Cardiac muscle cell (in vitro differentiated cells and primary cell): ENCODE measurements at regions not wholly inside any gene's neighbourhood (a gene's known extent, or its start where the extent isn't known, plus 50 kb on each side); places are given as distances from the start of the nearest gene placed in this dataset.

ENCODE experiments used
- DNase-seq, 2 donors: peaks; one replicate each; pipeline versions ENCODE4 v3.0.0 to v3.0.0-alpha.2; 2010 to 2017; ENCODE audit warnings: low read depth in 1 of 2, low spot score in 1 of 2
- H3K27ac ChIP-seq: fragments of 200-600 bp; sonication (generic); 2 replicates; pipeline ENCODE4 v1.5.1; 2016
- H3K27me3 ChIP-seq: fragments of 200-600 bp; sonication (generic); 2 replicates; pipeline ENCODE4 v1.6.0; 2016; ENCODE audit warnings: control low read depth
- H3K36me3 ChIP-seq: fragments of 200-600 bp; sonication (generic); 2 replicates; pipeline ENCODE4 v1.5.1; 2016; ENCODE audit warnings: control low read depth
- H3K4me1 ChIP-seq: fragments of 200-600 bp; sonication (generic); 2 replicates; pipeline ENCODE4 v1.8.1; 2017; ENCODE audit warnings: low read depth, mild to moderate bottlenecking, mixed run types
- H3K4me3 ChIP-seq: fragments of 200-600 bp; sonication (generic); 2 replicates; pipeline ENCODE4 v1.5.1; 2016; ENCODE audit warnings: mild to moderate bottlenecking
- H3K9me3 ChIP-seq: fragments of 200-600 bp; sonication (generic); 2 replicates; pipeline ENCODE4 v1.5.1; 2017; ENCODE audit warnings: low read depth, mild to moderate bottlenecking, control low read depth
- CTCF ChIP-seq: IDR thresholded peaks from 2 replicates; pipeline ENCODE4 v1.5.1; 2012; ENCODE audit warnings: low read depth, mild to moderate bottlenecking, low read length

GRCh38 chr16:35414563-35414962 lies 1955.2 kb downstream of the TP53TG3F start:
- Histone ChIP-seq H3K27ac (no peak overlapping the region), H3K27me3 (no peaks in the 10 kb centered on the region), H3K9me3 (peaks cover 2% of the 10 kb centered on the region), H3K4me1 (no peaks in the 10 kb centered on the region), H3K36me3 (no peaks in the 10 kb centered on the region), H3K4me3 (no peak overlapping the region)
- no peak for TF ChIP-seq CTCF
- DNase-seq: no peak

GRCh38 chr16:35425270-35425669 lies 1965.9 kb downstream of the TP53TG3F start:
- Histone ChIP-seq H3K9me3 (peaks cover 6% of the 10 kb centered on the region), H3K4me3 (no peak overlapping the region), H3K27me3 (no peaks in the 10 kb centered on the region), H3K36me3 (no peaks in the 10 kb centered on the region), H3K4me1 (no peaks in the 10 kb centered on the region), H3K27ac (no peak overlapping the region)
- TF ChIP-seq CTCF: no peak
- no peak for DNase-seq

- peaks cover 1% of the 10 kb centered on the region for H3K9me3 ChIP-seq
- no peak for DNase-seq
- no peak overlapping the region for H3K4me3 ChIP-seq
- no peaks in the 10 kb centered on the region for H3K4me1 ChIP-seq
- no peak overlapping the region for H3K27ac ChIP-seq
- H3K36me3 ChIP-seq: no peaks in the 10 kb centered on the region
- TF ChIP-seq CTCF: no peak
- H3K27me3 ChIP-seq: no peaks in the 10 kb centered on the region
Observed at GRCh38 chr16:35431829-35432663, 1972.6 kb downstream of the TP53TG3F start.

- TF ChIP-seq CTCF: no peak
- no peak for DNase-seq
- H3K9me3 ChIP-seq: no peaks in the 10 kb centered on the region
- no peaks in the 10 kb centered on the region for H3K4me1 ChIP-seq
- no peak overlapping the region for H3K27ac ChIP-seq
- H3K4me3 ChIP-seq: no peak overlapping the region
- H3K36me3 ChIP-seq: no peaks in the 10 kb centered on the region
- no peaks in the 10 kb centered on the region for H3K27me3 ChIP-seq
Observed at GRCh38 chr16:35440875-35441274, 1981.5 kb downstream of the TP53TG3F start.

- DNase-seq: no peak
- Histone ChIP-seq H3K27ac (no peak overlapping the region), H3K36me3 (no peaks in the 10 kb centered on the region), H3K27me3 (no peaks in the 10 kb centered on the region), H3K4me3 (no peak overlapping the region), H3K4me1 (no peaks in the 10 kb centered on the region), H3K9me3 (no peaks in the 10 kb centered on the region)
- no peak for TF ChIP-seq CTCF
Observed at GRCh38 chr16:35447010-35447558, 1987.7 kb downstream of the TP53TG3F start.
